ENCODE measurements at regions not wholly inside any gene's neighbourhood (a gene's known extent, or its start where the extent isn't known, plus 50 kb on each side); places are given as distances from the start of the nearest gene placed in this dataset.

DNA sequence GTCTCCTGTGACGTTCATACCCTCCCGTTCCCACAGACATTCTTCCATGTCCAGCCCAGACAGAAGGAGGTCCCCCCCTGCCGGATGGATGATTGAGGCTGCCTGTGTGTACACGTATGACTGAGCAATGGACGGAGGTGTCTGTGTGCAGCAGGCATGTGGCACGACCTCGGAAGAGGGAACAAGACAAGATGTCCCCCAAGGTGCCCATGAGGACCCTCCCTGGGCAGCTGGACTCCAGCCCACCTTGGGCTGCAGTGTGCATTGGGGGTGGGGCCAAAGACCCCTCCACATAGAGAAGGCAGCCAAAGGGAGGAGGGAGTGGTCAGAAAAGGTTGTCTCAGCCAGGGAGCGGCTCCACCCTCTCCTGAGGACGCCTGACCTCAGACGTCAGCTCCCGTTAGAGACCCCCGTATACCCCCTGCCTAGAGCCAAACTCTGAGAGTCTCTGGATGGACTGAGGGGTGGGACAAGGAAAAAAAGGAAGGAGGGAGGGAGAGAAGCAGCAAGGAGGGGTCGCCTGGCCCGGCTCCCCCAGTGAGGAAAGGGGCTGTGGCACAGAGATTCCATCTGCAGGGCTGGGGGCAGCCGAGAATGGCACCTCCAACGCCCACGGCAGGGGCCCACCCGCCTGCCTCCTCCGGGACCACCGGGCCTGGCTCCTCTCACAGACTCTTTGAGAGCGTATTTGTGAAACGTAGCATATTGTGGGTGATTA, 92.9 kb upstream of the BHLHE23 start:
- TF ChIP-seq EP300 (IDR thresholded peaks at IDR 0.05; ENCODE audit: borderline replicate concordance) (no peak), TEAD4 (IDR thresholded peaks at IDR 0.05) (no peak), RAD21 (IDR thresholded peaks at IDR 0.05; ENCODE audit: low read depth) (no peak), YY1 (IDR thresholded peaks at IDR 0.05; ENCODE audit: low read depth) (no peak), NFIC (IDR thresholded peaks at IDR 0.05) (no peak), CEBPB (IDR thresholded peaks at IDR 0.05) (no peak), CREB1 (IDR thresholded peaks at IDR 0.05; ENCODE audit: low read depth) (no peak), ZBTB7A (IDR thresholded peaks at IDR 0.05; ENCODE audit: low read depth) (no peak)
- TF ChIP-seq, protein P1, sequence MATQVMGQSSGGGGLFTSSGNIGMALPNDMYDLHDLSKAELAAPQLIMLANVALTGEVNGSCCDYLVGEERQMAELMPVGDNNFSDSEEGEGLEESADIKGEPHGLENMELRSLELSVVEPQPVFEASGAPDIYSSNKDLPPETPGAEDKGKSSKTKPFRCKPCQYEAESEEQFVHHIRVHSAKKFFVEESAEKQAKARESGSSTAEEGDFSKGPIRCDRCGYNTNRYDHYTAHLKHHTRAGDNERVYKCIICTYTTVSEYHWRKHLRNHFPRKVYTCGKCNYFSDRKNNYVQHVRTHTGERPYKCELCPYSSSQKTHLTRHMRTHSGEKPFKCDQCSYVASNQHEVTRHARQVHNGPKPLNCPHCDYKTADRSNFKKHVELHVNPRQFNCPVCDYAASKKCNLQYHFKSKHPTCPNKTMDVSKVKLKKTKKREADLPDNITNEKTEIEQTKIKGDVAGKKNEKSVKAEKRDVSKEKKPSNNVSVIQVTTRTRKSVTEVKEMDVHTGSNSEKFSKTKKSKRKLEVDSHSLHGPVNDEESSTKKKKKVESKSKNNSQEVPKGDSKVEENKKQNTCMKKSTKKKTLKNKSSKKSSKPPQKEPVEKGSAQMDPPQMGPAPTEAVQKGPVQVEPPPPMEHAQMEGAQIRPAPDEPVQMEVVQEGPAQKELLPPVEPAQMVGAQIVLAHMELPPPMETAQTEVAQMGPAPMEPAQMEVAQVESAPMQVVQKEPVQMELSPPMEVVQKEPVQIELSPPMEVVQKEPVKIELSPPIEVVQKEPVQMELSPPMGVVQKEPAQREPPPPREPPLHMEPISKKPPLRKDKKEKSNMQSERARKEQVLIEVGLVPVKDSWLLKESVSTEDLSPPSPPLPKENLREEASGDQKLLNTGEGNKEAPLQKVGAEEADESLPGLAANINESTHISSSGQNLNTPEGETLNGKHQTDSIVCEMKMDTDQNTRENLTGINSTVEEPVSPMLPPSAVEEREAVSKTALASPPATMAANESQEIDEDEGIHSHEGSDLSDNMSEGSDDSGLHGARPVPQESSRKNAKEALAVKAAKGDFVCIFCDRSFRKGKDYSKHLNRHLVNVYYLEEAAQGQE (IDR thresholded peaks at IDR 0.05; ENCODE audit: low read depth) = no peak
